GM19328 (cell line): ENCODE measurements at regions not wholly inside any gene's neighbourhood (a gene's known extent, or its start where the extent isn't known, plus 50 kb on each side); places are given as distances from the start of the nearest gene placed in this dataset.

ENCODE experiments used
- ATAC-seq: cut with Tn5 transposase; IDR thresholded peaks from one replicate; pipeline ENCODE4 v1.9.1; 2021; ENCODE audit warnings: mild to moderate bottlenecking, moderate library complexity; ENCODE audit not compliant: unreplicated experiment

GRCh38 chr5:61777292-61777691 is 445.2 kb downstream of the ZSWIM6 start:
- ATAC-seq, result no peak

- no peak for ATAC-seq
These were observed 447.7 kb downstream of the ZSWIM6 start for GRCh38 chr5:61779743-61780142.

GRCh38 chr5:61783481-61783880 is 451.4 kb downstream of the ZSWIM6 start:
- ATAC-seq, result no peak

GRCh38 chr5:61784341-61784740 is 452.3 kb downstream of the ZSWIM6 start:
- no peak for ATAC-seq

GRCh38 chr5:61788548-61788947 is 456.5 kb downstream of the ZSWIM6 start:
- no peak for ATAC-seq

- ATAC-seq, result no peak
These were observed 457.9 kb downstream of the ZSWIM6 start for GRCh38 chr5:61790007-61790406.

- ATAC-seq, result peak; percentile 71
These were observed 458.6 kb downstream of the ZSWIM6 start for GRCh38 chr5:61790678-61791077.

GRCh38 chr5:61796773-61797172 is 464.7 kb downstream of the ZSWIM6 start:
- ATAC-seq, result no peak

- ATAC-seq, result no peak
These were observed 468.4 kb downstream of the ZSWIM6 start for GRCh38 chr5:61800450-61800849.

GRCh38 chr5:61801174-61801573 is 469.1 kb downstream of the ZSWIM6 start:
- no peak for ATAC-seq

- ATAC-seq, result no peak
These were observed 470.4 kb downstream of the ZSWIM6 start for GRCh38 chr5:61802456-61802855.

GRCh38 chr5:61805101-61805500 is 473.0 kb downstream of the ZSWIM6 start:
- ATAC-seq, result no peak

- ATAC-seq, result no peak
These were observed 474.5 kb downstream of the ZSWIM6 start for GRCh38 chr5:61806491-61807020.

- no peak for ATAC-seq
These were observed 476.0 kb downstream of the ZSWIM6 start for GRCh38 chr5:61808091-61808490.

- ATAC-seq, result no peak
These were observed 476.9 kb downstream of the ZSWIM6 start for GRCh38 chr5:61808909-61809308.

- ATAC-seq, result no peak
These were observed 477.6 kb downstream of the ZSWIM6 start for GRCh38 chr5:61809651-61810050.

- ATAC-seq, result no peak
These were observed 479.0 kb downstream of the ZSWIM6 start for GRCh38 chr5:61811052-61811451.

- no peak for ATAC-seq
These were observed 481.3 kb downstream of the ZSWIM6 start for GRCh38 chr5:61813361-61813760.

- ATAC-seq, result no peak
These were observed 483.3 kb downstream of the ZSWIM6 start for GRCh38 chr5:61815339-61815738.

GRCh38 chr5:61816146-61816545 is 484.1 kb downstream of the ZSWIM6 start:
- no peak for ATAC-seq

GRCh38 chr5:61816585-61817450 is 484.8 kb downstream of the ZSWIM6 start:
- ATAC-seq, result no peak

- no peak for ATAC-seq
These were observed 485.6 kb downstream of the ZSWIM6 start for GRCh38 chr5:61817472-61818326.
